SK-N-SH (cell line): ENCODE measurements at regions not wholly inside any gene's neighbourhood (a gene's known extent, or its start where the extent isn't known, plus 50 kb on each side); places are given as distances from the start of the nearest gene placed in this dataset.

ENCODE experiments used
- CTCF ChIA-PET: fragments of 300-600, 350-600 bp; formaldehyde crosslinking; extraction: SDS; loops from one replicate; lab custom pipeline; 2021; lab: Yijun Ruan, JAX
- POLR2A ChIA-PET: fragments of 350-600 bp; sonication (Branson Sonifier 250); formaldehyde crosslinking; extraction: SDS; loops from one replicate; lab custom pipeline; 2020; ENCODE audit warnings: antibody characterized with exemption, inconsistent platforms; lab: Yijun Ruan, JAX
- DNase-seq: peaks from one replicate; pipeline ENCODE4 v3.0.0; 2012
- H2AFZ ChIP-seq: fragments of 200-600 bp; sonication (generic); 2 replicates; pipeline ENCODE4 v1.8.1; 2016; ENCODE audit warnings: antibody characterized with exemption, mild to moderate bottlenecking, low read depth
- H3F3A ChIP-seq: fragments of 200-600 bp; sonication (generic); replicated peaks from 2 replicates; pipeline ENCODE3; 2016; ENCODE audit warnings: antibody characterized with exemption, mild to moderate bottlenecking; ENCODE audit not compliant: insufficient read depth
- H3K27ac ChIP-seq, 2 experiments: fragments of 200-500 bp in 1 of 2; fragments of 200-600 bp in 1 of 2; sonication (Bioruptor generic) in 1 of 2; sonication (generic), shearing (Covaris generic) in 1 of 2; 2 replicates each; pipeline versions ENCODE4 v1.5.1 to v1.6.1; 2014 to 2016; ENCODE audit warnings: low read depth in 2 of 2, inconsistent platforms in 1 of 2, low read length in 1 of 2, mild to moderate bottlenecking in 1 of 2, mixed read lengths in 1 of 2
- H3K27me3 ChIP-seq: fragments of 200-600 bp; sonication (generic), shearing (Covaris generic); 2 replicates; pipeline ENCODE4 v1.6.1; 2016; ENCODE audit warnings: mixed run types; ENCODE audit not compliant: insufficient read depth
- H3K36me3 ChIP-seq, 2 experiments: fragments of 200-500 bp in 1 of 2; fragments of 200-600 bp in 1 of 2; sonication (Bioruptor generic) in 1 of 2; sonication (generic) in 1 of 2; replicated peaks in 1 of 2; 2 replicates each; pipeline versions ENCODE3 to v1.5.1; 2014 to 2016; ENCODE audit warnings: low read length in 1 of 2, mild to moderate bottlenecking in 1 of 2; ENCODE audit not compliant: insufficient read depth in 2 of 2, control insufficient read depth in 1 of 2
- H3K4me1 ChIP-seq, 2 experiments: fragments of 200-500 bp in 1 of 2; fragments of 200-600 bp in 1 of 2; sonication (Bioruptor generic) in 1 of 2; sonication (generic), shearing (Covaris generic) in 1 of 2; 2 replicates each; pipeline versions ENCODE4 v1.5.1 to v1.6.1; 2014 to 2016; ENCODE audit warnings: low read depth in 1 of 2, low read length in 1 of 2, mixed run types in 1 of 2; ENCODE audit not compliant: insufficient read depth in 2 of 2, control insufficient read depth in 1 of 2
- H3K4me2 ChIP-seq: fragments of 200-600 bp; sonication (generic), shearing (Covaris generic); 2 replicates; pipeline ENCODE4 v1.6.1; 2017; ENCODE audit warnings: mixed run types
- H3K4me3 ChIP-seq, 2 experiments: fragments of 200-500 bp in 1 of 2; fragments of 200-600 bp in 1 of 2; sonication (Bioruptor generic) in 1 of 2; sonication (generic), shearing (Covaris generic) in 1 of 2; 2 replicates each; pipeline versions ENCODE4 v1.5.1 to v1.8.1; 2014 to 2016; ENCODE audit warnings: low read depth in 2 of 2, inconsistent platforms in 1 of 2, low read length in 1 of 2, mild to moderate bottlenecking in 1 of 2, mixed read lengths in 1 of 2, moderate library complexity in 1 of 2
- H3K79me2 ChIP-seq: fragments of 200-600 bp; sonication (generic); 2 replicates; pipeline ENCODE4 v1.8.1; 2017; ENCODE audit warnings: mild to moderate bottlenecking; ENCODE audit not compliant: insufficient read depth
- H3K9ac ChIP-seq: fragments of 200-600 bp; sonication (generic); 2 replicates; pipeline ENCODE4 v1.6.1; 2017; ENCODE audit warnings: mixed run types
- H3K9me2 ChIP-seq: fragments of 200-600 bp; sonication (generic); 2 replicates; pipeline ENCODE4 v1.6.1; 2017; ENCODE audit warnings: mixed run types
- H3K9me3 ChIP-seq: fragments of 200-600 bp; sonication (generic); 2 replicates; pipeline ENCODE4 v1.6.1; 2017; ENCODE audit warnings: mixed run types, mild to moderate bottlenecking, moderate library complexity
- H4K20me1 ChIP-seq: fragments of 200-600 bp; sonication (generic); 2 replicates; pipeline ENCODE4 v1.6.1; 2017; ENCODE audit warnings: mild to moderate bottlenecking, mixed run types; ENCODE audit not compliant: insufficient read depth
- CTCF ChIP-seq: fragments of 200-600 bp; sonication (generic); IDR thresholded peaks from 2 replicates; pipeline ENCODE4 v1.6.1; 2017; ENCODE audit warnings: antibody characterized with exemption, mild to moderate bottlenecking, moderate library complexity
- IRF3 ChIP-seq: fragments of 150-350 bp; IDR thresholded peaks from 2 replicates; pipeline ENCODE4 v1.6.1; 2016; ENCODE audit warnings: mild to moderate bottlenecking, low read depth, low read length
- MXI1 ChIP-seq: IDR thresholded peaks from 2 replicates; pipeline ENCODE4 v1.6.1; 2012; ENCODE audit warnings: mild to moderate bottlenecking, low read depth, low read length, improper control_type of control experiment
- NFIC ChIP-seq: IDR thresholded peaks from 2 replicates; pipeline ENCODE4 v1.4.0; 2012; ENCODE audit warnings: borderline replicate concordance
- RCOR1 ChIP-seq: fragments of 150-350 bp; IDR thresholded peaks from 2 replicates; pipeline ENCODE4 v1.6.1; 2017; ENCODE audit warnings: antibody characterized with exemption, low read length
- WGBS: methylation state at CpG from one replicate; pipeline ENCODE4 v1.1.6; 2017; ENCODE audit warnings: low lambda C conversion rate; 5-methylcytosine and 5-hydroxymethylcytosine counted together
- TF ChIP-seq, protein P1 (sequence below): IDR thresholded peaks from 2 replicates; pipeline ENCODE4 v1.6.1; 2012; ENCODE audit warnings: mild to moderate bottlenecking, low read depth, low read length, moderate library complexity

DNA sequence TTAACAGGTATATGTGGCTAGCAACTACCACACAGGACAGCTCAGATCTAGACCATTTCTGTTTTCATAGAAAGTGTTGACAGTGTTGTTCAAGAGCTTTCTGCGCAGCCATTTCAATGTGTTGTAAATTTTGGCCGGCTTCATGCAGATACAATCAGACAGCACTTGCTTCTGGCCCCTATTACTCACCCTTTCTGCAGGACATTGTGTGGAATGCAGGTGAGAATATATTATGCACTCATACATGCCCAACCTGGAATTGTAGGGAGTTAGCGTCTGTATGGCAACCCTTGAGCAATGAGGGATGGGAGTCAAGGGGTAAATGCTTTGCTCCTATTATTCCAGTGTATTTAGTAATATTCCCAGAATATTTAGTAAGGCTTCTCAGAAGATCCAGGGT is 180.9 kb upstream of the PLXNA2 start:
- Histone ChIP-seq H3K4me1 (peaks cover 0 to 5% of the 10 kb centered on the region in 2 experiments; a peak in 2 of 4 replicates), H4K20me1 (no peaks in the 10 kb centered on the region), H3K9me2 (no peaks in the 10 kb centered on the region), H3F3A (no peaks in the 10 kb centered on the region), H3K27ac (no peak overlapping the region), H3K79me2 (no peaks in the 10 kb centered on the region), H3K36me3 (no peaks in the 10 kb centered on the region), H3K9me3 (no peaks in the 10 kb centered on the region), H3K4me3 (no peak overlapping the region), H3K4me2 (no peak overlapping the region), H3K27me3 (no peaks in the 10 kb centered on the region), H3K9ac (no peak overlapping the region), H2AFZ (no peak overlapping the region)
- TF ChIP-seq, protein P1, sequence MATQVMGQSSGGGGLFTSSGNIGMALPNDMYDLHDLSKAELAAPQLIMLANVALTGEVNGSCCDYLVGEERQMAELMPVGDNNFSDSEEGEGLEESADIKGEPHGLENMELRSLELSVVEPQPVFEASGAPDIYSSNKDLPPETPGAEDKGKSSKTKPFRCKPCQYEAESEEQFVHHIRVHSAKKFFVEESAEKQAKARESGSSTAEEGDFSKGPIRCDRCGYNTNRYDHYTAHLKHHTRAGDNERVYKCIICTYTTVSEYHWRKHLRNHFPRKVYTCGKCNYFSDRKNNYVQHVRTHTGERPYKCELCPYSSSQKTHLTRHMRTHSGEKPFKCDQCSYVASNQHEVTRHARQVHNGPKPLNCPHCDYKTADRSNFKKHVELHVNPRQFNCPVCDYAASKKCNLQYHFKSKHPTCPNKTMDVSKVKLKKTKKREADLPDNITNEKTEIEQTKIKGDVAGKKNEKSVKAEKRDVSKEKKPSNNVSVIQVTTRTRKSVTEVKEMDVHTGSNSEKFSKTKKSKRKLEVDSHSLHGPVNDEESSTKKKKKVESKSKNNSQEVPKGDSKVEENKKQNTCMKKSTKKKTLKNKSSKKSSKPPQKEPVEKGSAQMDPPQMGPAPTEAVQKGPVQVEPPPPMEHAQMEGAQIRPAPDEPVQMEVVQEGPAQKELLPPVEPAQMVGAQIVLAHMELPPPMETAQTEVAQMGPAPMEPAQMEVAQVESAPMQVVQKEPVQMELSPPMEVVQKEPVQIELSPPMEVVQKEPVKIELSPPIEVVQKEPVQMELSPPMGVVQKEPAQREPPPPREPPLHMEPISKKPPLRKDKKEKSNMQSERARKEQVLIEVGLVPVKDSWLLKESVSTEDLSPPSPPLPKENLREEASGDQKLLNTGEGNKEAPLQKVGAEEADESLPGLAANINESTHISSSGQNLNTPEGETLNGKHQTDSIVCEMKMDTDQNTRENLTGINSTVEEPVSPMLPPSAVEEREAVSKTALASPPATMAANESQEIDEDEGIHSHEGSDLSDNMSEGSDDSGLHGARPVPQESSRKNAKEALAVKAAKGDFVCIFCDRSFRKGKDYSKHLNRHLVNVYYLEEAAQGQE, result no peak
- TF ChIP-seq CTCF, result no peak
- 77% methylated on average over 3 of the region's 3 CpGs for WGBS
- CTCF ChIA-PET, result interaction anchor here (0.5 to 3.4 kb wide), 2 partner anchors 21 to 274 kb away, joined by 3 to 9 read pairs; no protein-coding TSS in a partner anchor
- POLR2A ChIA-PET, result no interaction called here
- DNase-seq, result no peak

GRCh38 chr1:208430220-208430619 is 186.0 kb upstream of the PLXNA2 start:
- no peaks in the 10 kb centered on the region for H3K9me3 ChIP-seq
- H3K27ac ChIP-seq, result no peak overlapping the region
- no peaks in the 10 kb centered on the region for H4K20me1 ChIP-seq
- H3K4me2 ChIP-seq, result no peak overlapping the region
- TF ChIP-seq IRF3, result no peak
- TF ChIP-seq, protein P1, result no peak
- TF ChIP-seq MXI1, result no peak
- TF ChIP-seq RCOR1, result no peak
- no peak for TF ChIP-seq NFIC
- H3K36me3 ChIP-seq, result no peaks in the 10 kb centered on the region
- no peaks in the 10 kb centered on the region for H3K27me3 ChIP-seq
- no peak overlapping the region for H3K9ac ChIP-seq
- ChIA-PET POLR2A (no interaction called here), CTCF (interaction anchor here (1.1 kb wide), 1 partner anchor 20 kb away, joined by 3 read pairs; no protein-coding TSS in a partner anchor)
- H2AFZ ChIP-seq, result no peak overlapping the region
- H3K4me1 ChIP-seq, result peaks cover 16 to 25% of the 10 kb centered on the region in 2 experiments; a peak in 3 of 4 replicates
- no peaks in the 10 kb centered on the region for H3K79me2 ChIP-seq
- no peak overlapping the region for H3K4me3 ChIP-seq
- no peak for DNase-seq
- WGBS, result 53% methylated on average over 2 of the region's 3 CpGs
- peaks cover 15% of the 10 kb centered on the region for H3F3A ChIP-seq
- H3K9me2 ChIP-seq, result no peaks in the 10 kb centered on the region
